Parathyroid adenoma (tissue), 2 donors: ENCODE measurements at regions not wholly inside any gene's neighbourhood (a gene's known extent, or its start where the extent isn't known, plus 50 kb on each side); places are given as distances from the start of the nearest gene placed in this dataset.

Source experiments
- H2AFZ ChIP-seq: fragments of 300-600 bp; sonication (generic); one replicate; pipeline ENCODE4 v1.7.0; 2017; ENCODE audit warnings: antibody characterized with exemption, mild to moderate bottlenecking
- H3K27ac ChIP-seq: fragments of 300-600 bp; sonication (generic); one replicate; pipeline ENCODE4 v1.7.0; 2017
- H3K27me3 ChIP-seq: fragments of 300-600 bp; sonication (generic); one replicate; pipeline ENCODE4 v1.7.0; 2017; ENCODE audit warnings: low read length; ENCODE audit not compliant: control insufficient read depth, insufficient read depth
- H3K36me3 ChIP-seq: fragments of 300-600 bp; sonication (generic); one replicate; pipeline ENCODE4 v1.7.0; 2017; ENCODE audit warnings: low read length; ENCODE audit not compliant: control insufficient read depth, insufficient read depth
- H3K4me1 ChIP-seq: fragments of 300-600 bp; sonication (generic); one replicate; pipeline ENCODE4 v1.7.0; 2017; ENCODE audit warnings: control low read depth
- H3K4me2 ChIP-seq: fragments of 300-600 bp; sonication (generic); one replicate; pipeline ENCODE4 v1.7.0; 2017; ENCODE audit warnings: low read length
- H3K4me3 ChIP-seq: fragments of 300-600 bp; sonication (generic); one replicate; pipeline ENCODE4 v1.7.0; 2017; ENCODE audit warnings: low read depth, low read length
- H3K79me2 ChIP-seq: fragments of 300-600 bp; sonication (generic); one replicate; pipeline ENCODE4 v1.7.0; 2017; ENCODE audit warnings: control low read depth
- H3K9ac ChIP-seq: fragments of 300-600 bp; sonication (generic); one replicate; pipeline ENCODE4 v1.7.0; 2017; ENCODE audit warnings: mild to moderate bottlenecking
- H3K9me3 ChIP-seq: fragments of 300-600 bp; sonication (generic); one replicate; pipeline ENCODE4 v1.7.0; 2017; ENCODE audit warnings: low read length; ENCODE audit not compliant: control insufficient read depth
- TF ChIP-seq, protein P1 (sequence below): fragments of 300-600 bp; sonication (generic); IDR thresholded peaks from one replicate; pipeline ENCODE4 v1.7.0; 2017; ENCODE audit warnings: antibody characterized with exemption, mild to moderate bottlenecking
- donor health status: primary hyperparathyroidism.

DNA sequence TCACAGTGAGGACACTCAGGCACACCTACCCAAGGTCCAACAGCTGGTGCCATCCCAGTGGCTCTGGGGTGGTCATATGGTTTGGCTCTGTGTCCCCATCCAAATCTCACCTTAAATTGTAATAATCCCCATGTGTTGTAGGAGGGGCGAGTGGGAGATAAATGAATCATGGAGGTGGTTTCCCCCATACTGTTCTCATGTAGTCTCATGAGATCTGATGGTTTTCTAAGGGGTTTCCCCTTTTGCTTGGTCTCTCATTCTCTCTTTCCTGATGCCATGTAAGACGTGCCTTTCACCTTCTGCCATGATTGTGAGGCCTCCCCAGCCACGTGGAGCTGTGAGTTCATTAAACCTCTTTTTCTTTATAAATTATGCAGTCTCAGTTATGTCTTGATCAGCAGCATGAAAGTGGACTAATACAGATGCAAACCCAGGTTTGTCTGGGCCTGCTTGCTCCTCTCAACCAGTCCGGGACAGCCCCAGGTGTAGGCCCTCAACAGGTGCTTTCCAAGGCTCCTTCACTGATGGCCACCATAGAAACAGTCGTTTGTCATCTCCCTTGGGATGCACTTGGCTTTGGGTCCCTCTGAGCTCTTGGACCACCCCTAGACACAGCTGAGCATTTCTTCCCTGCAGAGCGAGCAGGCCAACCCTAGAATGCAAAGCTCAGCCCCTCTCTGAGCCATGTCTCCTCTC, 101.3 kb upstream of the CTBP2 start:
- Histone ChIP-seq H3K4me3 (no peak overlapping the region), H3K27ac (no peak overlapping the region), H3K4me1 (no peaks in the 10 kb centered on the region), H2AFZ (no peak overlapping the region), H3K79me2 (no peaks in the 10 kb centered on the region), H3K4me2 (no peak overlapping the region), H3K9ac (no peak overlapping the region), H3K27me3 (no peaks in the 10 kb centered on the region), H3K36me3 (no peaks in the 10 kb centered on the region), H3K9me3 (no peaks in the 10 kb centered on the region)
- TF ChIP-seq, protein P1, sequence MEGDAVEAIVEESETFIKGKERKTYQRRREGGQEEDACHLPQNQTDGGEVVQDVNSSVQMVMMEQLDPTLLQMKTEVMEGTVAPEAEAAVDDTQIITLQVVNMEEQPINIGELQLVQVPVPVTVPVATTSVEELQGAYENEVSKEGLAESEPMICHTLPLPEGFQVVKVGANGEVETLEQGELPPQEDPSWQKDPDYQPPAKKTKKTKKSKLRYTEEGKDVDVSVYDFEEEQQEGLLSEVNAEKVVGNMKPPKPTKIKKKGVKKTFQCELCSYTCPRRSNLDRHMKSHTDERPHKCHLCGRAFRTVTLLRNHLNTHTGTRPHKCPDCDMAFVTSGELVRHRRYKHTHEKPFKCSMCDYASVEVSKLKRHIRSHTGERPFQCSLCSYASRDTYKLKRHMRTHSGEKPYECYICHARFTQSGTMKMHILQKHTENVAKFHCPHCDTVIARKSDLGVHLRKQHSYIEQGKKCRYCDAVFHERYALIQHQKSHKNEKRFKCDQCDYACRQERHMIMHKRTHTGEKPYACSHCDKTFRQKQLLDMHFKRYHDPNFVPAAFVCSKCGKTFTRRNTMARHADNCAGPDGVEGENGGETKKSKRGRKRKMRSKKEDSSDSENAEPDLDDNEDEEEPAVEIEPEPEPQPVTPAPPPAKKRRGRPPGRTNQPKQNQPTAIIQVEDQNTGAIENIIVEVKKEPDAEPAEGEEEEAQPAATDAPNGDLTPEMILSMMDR = no peak

DNA sequence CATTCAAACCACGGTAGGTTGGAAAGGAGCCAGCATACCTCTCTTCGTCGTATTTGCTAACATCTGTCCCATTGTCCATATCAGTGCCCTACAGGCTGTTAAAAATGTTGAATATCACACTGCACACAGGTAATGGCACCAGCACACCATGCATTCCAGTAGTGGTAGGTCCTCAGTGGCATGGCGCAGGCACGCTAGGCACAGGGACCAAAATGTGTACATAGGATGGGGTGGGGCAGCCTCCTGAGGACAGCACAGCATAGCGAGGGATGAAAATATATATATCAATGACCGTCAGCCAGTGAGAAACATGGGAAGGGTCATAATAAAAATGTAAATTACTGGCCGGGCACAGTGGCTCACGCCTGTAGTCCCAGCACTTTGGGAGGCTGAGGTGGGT, 99.9 kb upstream of the CTBP2 start:
- Histone ChIP-seq H3K9ac (no peak overlapping the region), H3K4me1 (no peaks in the 10 kb centered on the region), H3K79me2 (no peaks in the 10 kb centered on the region), H3K4me2 (no peak overlapping the region), H3K27ac (no peak overlapping the region), H3K36me3 (no peaks in the 10 kb centered on the region), H2AFZ (no peak overlapping the region), H3K4me3 (no peak overlapping the region), H3K27me3 (no peaks in the 10 kb centered on the region), H3K9me3 (no peaks in the 10 kb centered on the region)
- TF ChIP-seq, protein P1 = no peak

DNA sequence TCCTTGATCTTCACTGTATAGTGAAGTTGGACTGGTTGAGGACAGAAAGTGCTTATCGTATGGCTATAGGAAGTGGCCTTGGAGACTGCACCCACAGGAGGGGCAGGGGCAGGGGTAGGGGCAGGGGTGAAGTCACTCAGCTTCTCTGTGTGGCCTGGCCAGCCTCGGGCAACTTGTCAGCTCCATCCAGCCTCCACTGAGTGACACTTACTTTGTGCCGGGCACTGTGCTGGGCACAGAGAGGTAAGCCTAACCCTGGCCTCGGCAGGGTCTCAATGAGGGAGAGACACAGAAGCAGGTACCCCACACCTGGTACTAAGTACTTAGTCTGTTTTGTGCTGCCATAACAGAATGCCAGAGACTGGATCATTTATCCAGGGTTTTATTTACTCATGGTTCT, 99.3 kb upstream of the CTBP2 start:
- Histone ChIP-seq H3K9ac (no peak overlapping the region), H3K27ac (no peak overlapping the region), H3K4me2 (no peak overlapping the region), H2AFZ (no peak overlapping the region), H3K9me3 (no peaks in the 10 kb centered on the region), H3K4me1 (no peaks in the 10 kb centered on the region), H3K27me3 (no peaks in the 10 kb centered on the region), H3K36me3 (no peaks in the 10 kb centered on the region), H3K79me2 (no peaks in the 10 kb centered on the region), H3K4me3 (no peak overlapping the region)
- TF ChIP-seq, protein P1 = no peak

DNA sequence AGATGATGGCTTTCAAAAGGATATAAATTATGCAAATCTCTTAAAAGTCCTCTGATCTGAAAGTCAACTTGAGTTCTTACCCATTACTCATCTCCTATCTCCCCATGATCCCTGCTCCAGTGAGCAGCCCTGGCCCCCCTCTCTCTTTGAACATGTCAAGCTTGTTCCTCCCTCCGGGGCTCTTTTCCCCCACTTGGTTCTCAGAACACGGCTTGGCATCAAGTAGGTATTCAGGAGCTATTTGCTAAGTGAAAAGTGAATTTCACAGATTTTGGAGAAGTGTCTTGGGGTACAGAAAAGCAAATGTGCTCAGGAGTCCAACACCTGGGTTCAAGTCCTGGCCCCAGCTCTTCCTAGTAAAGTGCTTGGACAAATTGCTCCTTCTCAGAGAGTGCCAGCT, 98.3 kb upstream of the CTBP2 start:
- H3K27ac ChIP-seq = no peak overlapping the region
- no peak overlapping the region for H3K4me3 ChIP-seq
- H3K9ac ChIP-seq = no peak overlapping the region
- H3K9me3 ChIP-seq = no peaks in the 10 kb centered on the region
- no peaks in the 10 kb centered on the region for H3K4me1 ChIP-seq
- H2AFZ ChIP-seq = no peak overlapping the region
- H3K4me2 ChIP-seq = no peak overlapping the region
- no peaks in the 10 kb centered on the region for H3K27me3 ChIP-seq
- TF ChIP-seq, protein P1 = no peak
- no peaks in the 10 kb centered on the region for H3K79me2 ChIP-seq
- H3K36me3 ChIP-seq = no peaks in the 10 kb centered on the region

DNA sequence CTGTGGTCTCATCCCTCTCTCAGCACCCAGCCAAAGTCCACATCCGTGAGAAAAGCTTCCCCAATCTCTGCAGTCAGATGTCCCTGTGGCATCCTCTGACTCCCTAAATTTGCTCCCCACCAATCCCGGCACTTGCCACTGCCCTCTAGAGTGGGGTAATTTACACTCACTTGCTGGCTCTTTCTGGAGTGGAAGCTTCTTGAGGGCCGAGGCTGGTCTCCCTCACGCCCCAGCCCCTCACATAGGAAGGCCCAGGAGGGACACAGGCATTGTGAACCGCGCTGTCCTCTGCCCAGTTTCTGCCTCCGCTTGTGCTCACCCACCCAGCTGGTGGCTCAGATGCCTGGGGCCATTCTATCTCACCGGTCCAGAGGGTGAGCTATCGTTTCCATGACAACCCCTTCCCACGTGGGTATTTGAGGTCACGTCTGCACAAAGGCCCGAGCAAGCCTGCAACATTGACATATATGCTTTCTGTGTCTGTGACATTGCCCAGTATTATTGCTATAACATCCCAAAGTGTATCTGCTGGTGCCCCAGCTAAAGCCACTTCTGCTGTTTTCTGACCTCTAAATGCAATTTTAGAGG, 97.3 kb upstream of the CTBP2 start:
- Histone ChIP-seq H3K9me3 (no peaks in the 10 kb centered on the region), H2AFZ (no peak overlapping the region), H3K4me2 (no peak overlapping the region), H3K27me3 (no peaks in the 10 kb centered on the region), H3K9ac (no peak overlapping the region), H3K4me1 (no peaks in the 10 kb centered on the region), H3K4me3 (no peak overlapping the region), H3K36me3 (no peaks in the 10 kb centered on the region), H3K27ac (no peak overlapping the region), H3K79me2 (no peaks in the 10 kb centered on the region)
- TF ChIP-seq, protein P1 = no peak
